Breast epithelium (tissue), 3 donors: ENCODE measurements at regions not wholly inside any gene's neighbourhood (a gene's known extent, or its start where the extent isn't known, plus 50 kb on each side); places are given as distances from the start of the nearest gene placed in this dataset.

ENCODE experiments used
- POLR2AphosphoS5 ChIP-seq, 3 donors: sonication (generic); formaldehyde crosslinking; IDR thresholded peaks; one replicate each; pipeline ENCODE4 v1.6.1; 2017; ENCODE audit warnings: antibody characterized with exemption in 3 of 3
- TF ChIP-seq, protein P1 (sequence below), 3 donors: fragments of 450-650 bp; IDR thresholded peaks; one replicate each; pipeline ENCODE4 v1.5.1; 2016 to 2017; ENCODE audit warnings: antibody characterized with exemption in 3 of 3, mild to moderate bottlenecking in 3 of 3, moderate library complexity in 3 of 3

DNA sequence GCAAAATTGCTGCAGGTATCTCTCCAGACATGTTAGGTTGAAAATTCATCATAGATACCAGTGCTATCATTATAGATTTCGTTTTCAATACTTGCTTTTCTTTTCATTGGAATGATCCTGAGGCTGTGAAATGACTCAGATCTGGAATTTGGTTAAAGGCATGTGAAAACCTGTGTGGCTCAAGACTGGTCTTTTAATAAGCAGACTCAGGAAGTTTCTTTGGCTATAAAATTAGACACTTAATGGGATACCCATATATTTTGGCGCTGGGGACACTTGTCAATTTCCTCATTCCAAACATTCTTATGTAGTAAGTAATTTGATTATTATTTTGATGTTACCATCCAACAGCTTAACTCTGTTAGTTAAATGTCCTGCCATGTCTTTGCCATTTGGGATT, 1041.1 kb upstream of the GBE1 start:
- TF ChIP-seq POLR2AphosphoS5 (IDR thresholded peaks at IDR 0.05), result no peak
- TF ChIP-seq, protein P1, sequence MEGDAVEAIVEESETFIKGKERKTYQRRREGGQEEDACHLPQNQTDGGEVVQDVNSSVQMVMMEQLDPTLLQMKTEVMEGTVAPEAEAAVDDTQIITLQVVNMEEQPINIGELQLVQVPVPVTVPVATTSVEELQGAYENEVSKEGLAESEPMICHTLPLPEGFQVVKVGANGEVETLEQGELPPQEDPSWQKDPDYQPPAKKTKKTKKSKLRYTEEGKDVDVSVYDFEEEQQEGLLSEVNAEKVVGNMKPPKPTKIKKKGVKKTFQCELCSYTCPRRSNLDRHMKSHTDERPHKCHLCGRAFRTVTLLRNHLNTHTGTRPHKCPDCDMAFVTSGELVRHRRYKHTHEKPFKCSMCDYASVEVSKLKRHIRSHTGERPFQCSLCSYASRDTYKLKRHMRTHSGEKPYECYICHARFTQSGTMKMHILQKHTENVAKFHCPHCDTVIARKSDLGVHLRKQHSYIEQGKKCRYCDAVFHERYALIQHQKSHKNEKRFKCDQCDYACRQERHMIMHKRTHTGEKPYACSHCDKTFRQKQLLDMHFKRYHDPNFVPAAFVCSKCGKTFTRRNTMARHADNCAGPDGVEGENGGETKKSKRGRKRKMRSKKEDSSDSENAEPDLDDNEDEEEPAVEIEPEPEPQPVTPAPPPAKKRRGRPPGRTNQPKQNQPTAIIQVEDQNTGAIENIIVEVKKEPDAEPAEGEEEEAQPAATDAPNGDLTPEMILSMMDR (IDR thresholded peaks at IDR 0.05), result no peak
